ENCODE measurements at regions not wholly inside any gene's neighbourhood (a gene's known extent, or its start where the extent isn't known, plus 50 kb on each side); places are given as distances from the start of the nearest gene placed in this dataset.

DNA sequence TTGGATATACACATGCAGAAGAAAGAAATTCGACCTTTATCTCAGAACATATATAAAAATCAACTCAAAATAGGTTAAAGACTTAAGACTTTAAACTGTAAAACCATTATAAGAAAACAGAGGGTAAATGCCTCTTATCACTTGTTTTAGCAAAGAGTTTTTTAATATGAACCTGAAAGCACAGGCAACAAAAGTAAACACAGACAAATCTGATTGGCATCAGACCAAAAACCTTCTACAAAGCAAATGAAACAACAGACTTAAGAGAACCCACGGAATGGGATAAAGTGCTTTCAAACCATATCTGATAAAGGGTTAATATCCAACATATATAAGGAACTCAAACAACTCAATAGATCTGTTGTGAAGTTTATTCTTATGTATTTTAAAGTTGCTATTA, 309.9 kb upstream of the OPRM1 start:
- TF ChIP-seq, protein P1, sequence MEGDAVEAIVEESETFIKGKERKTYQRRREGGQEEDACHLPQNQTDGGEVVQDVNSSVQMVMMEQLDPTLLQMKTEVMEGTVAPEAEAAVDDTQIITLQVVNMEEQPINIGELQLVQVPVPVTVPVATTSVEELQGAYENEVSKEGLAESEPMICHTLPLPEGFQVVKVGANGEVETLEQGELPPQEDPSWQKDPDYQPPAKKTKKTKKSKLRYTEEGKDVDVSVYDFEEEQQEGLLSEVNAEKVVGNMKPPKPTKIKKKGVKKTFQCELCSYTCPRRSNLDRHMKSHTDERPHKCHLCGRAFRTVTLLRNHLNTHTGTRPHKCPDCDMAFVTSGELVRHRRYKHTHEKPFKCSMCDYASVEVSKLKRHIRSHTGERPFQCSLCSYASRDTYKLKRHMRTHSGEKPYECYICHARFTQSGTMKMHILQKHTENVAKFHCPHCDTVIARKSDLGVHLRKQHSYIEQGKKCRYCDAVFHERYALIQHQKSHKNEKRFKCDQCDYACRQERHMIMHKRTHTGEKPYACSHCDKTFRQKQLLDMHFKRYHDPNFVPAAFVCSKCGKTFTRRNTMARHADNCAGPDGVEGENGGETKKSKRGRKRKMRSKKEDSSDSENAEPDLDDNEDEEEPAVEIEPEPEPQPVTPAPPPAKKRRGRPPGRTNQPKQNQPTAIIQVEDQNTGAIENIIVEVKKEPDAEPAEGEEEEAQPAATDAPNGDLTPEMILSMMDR (conservative IDR thresholded peaks at IDR 0.05): no peak
- H3K4me3 Mint-ChIP-seq: no peak overlapping the region
- WGBS (ENCODE audit: extremely low coverage, insufficient read length, low lambda C conversion rate): no CpG with 5 or more reads among the region's 2 CpGs

More for the DNA sequence above, 309.9 kb upstream of the OPRM1 start:
- Histone ChIP-seq H2AFZ (ENCODE audit: low read length) (no peak overlapping the region), H3K27ac (ENCODE audit: insufficient read length, low read depth, low read length) (no peak overlapping the region), H2BK15ac (ENCODE audit: low read depth, low read length) (no peak overlapping the region), H3K79me1 (ENCODE audit: insufficient read depth, low read depth, low read length, poor library complexity, severe bottlenecking) (no peaks in the 10 kb centered on the region), H2BK12ac (ENCODE audit: insufficient read length, low read depth, low read length) (no peak overlapping the region), H2BK5ac (ENCODE audit: insufficient read length, low read length) (no peak overlapping the region), H2AK5ac (ENCODE audit: insufficient read length, low read length) (no peak overlapping the region), H3K56ac (ENCODE audit: insufficient read length, low read depth, low read length) (no peak overlapping the region), H2BK120ac (ENCODE audit: low read depth, low read length, poor library complexity, severe bottlenecking) (no peak overlapping the region), H3K23me2 (ENCODE audit: insufficient read length, low read depth, low read length, poor library complexity, severe bottlenecking) (no peaks in the 10 kb centered on the region), H3K27me3 (ENCODE audit: insufficient read depth, low read length) (no peaks in the 10 kb centered on the region), H3K9me3 (ENCODE audit: control insufficient read depth, low read depth, low read length) (no peaks in the 10 kb centered on the region), H3K79me2 (ENCODE audit: insufficient read depth, low read length) (no peaks in the 10 kb centered on the region), H3K4me1 (ENCODE audit: insufficient read depth, low read length) (no peaks in the 10 kb centered on the region), H2BK20ac (ENCODE audit: low read depth, low read length, poor library complexity, severe bottlenecking) (no peak overlapping the region), H3K9ac (ENCODE audit: extremely low read depth, insufficient read length, low read length) (no peak overlapping the region), H3T11ph (ENCODE audit: low read length) (no peak overlapping the region), H3K4me2 (ENCODE audit: insufficient read depth, insufficient read length, low read length) (no peak overlapping the region), H4K91ac (ENCODE audit: insufficient read length, low read depth, low read length) (no peak overlapping the region), H3K18ac (ENCODE audit: insufficient read length, low read depth, low read length) (no peak overlapping the region), H4K20me1 (ENCODE audit: control insufficient read depth, insufficient read depth, insufficient read length) (no peaks in the 10 kb centered on the region), H3K14ac (ENCODE audit: insufficient read depth, low read length) (no peak overlapping the region), H3K4ac (ENCODE audit: low read depth, low read length) (no peak overlapping the region), H3K23ac (ENCODE audit: insufficient read length, low read depth, low read length) (no peak overlapping the region), H4K5ac (ENCODE audit: insufficient read length, low read depth, low read length) (no peak overlapping the region), H4K8ac (replicated peaks; ENCODE audit: insufficient read length, low read depth, low read length) (no peak overlapping the region)
- Mint-ChIP-seq H3K27me3 (ENCODE audit: low read depth) (no peaks in the 10 kb centered on the region), H3K4me1 (peaks cover 6% of the 10 kb centered on the region in 2 experiments), H3K36me3 (ENCODE audit: insufficient read depth in 1 of 3, low read depth in 3 of 3) (no peaks in the 10 kb centered on the region), H3K27ac (no peak overlapping the region), H3K9me3 (peaks cover 0 to 10% of the 10 kb centered on the region in 2 experiments; a peak in 2 of 5 replicates)
- no peak for DNase-seq
